Breast epithelium (tissue), 3 donors: ENCODE measurements at regions not wholly inside any gene's neighbourhood (a gene's known extent, or its start where the extent isn't known, plus 50 kb on each side); places are given as distances from the start of the nearest gene placed in this dataset.

Experiments
- POLR2A ChIP-seq: fragments of 450-650 bp; IDR thresholded peaks from one replicate; pipeline ENCODE4 v1.6.1; 2016; ENCODE audit warnings: antibody characterized with exemption, mild to moderate bottlenecking, moderate library complexity
- TF ChIP-seq, protein P1 (sequence below), 3 donors: fragments of 450-650 bp; IDR thresholded peaks; one replicate each; pipeline ENCODE4 v1.5.1; 2016 to 2017; ENCODE audit warnings: antibody characterized with exemption in 3 of 3, mild to moderate bottlenecking in 3 of 3, moderate library complexity in 3 of 3

DNA sequence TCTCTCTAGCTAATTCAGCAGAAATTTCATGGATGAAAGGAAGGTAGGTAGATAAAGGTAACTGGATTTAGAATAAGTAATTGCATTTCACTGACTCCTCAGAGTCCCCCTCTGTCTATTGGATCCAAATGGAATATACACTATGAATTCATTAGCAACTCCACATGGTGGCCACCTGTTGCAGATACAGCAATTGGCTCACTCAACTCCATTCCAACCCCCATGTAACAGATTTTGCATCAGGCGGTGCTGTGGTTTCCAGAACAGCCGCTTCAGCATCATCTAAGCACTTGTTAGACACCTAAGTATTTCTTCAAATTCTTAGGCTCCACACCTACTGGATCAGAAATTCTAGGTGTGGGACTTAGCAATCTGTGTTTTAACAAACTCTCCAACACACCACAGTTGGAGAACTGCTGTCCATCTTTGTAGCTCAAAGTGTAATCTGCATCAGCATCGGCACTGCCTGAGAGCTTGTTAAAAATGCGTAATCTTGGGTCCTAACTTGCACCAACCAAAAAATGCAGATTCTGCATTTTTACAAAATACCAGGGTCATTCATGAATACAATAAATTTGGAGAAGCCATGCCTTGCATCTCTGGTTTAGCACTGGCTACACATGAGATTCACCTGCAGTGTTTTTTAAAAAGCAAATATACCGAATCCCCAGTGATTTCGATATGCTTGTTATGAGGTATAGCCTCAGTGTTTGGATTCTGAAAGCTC lies 413.8 kb upstream of the CD180 start:
- no peak for TF ChIP-seq POLR2A
- TF ChIP-seq, protein P1, sequence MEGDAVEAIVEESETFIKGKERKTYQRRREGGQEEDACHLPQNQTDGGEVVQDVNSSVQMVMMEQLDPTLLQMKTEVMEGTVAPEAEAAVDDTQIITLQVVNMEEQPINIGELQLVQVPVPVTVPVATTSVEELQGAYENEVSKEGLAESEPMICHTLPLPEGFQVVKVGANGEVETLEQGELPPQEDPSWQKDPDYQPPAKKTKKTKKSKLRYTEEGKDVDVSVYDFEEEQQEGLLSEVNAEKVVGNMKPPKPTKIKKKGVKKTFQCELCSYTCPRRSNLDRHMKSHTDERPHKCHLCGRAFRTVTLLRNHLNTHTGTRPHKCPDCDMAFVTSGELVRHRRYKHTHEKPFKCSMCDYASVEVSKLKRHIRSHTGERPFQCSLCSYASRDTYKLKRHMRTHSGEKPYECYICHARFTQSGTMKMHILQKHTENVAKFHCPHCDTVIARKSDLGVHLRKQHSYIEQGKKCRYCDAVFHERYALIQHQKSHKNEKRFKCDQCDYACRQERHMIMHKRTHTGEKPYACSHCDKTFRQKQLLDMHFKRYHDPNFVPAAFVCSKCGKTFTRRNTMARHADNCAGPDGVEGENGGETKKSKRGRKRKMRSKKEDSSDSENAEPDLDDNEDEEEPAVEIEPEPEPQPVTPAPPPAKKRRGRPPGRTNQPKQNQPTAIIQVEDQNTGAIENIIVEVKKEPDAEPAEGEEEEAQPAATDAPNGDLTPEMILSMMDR (IDR thresholded peaks at IDR 0.05): no peak
